ENCODE measurements at regions not wholly inside any gene's neighbourhood (a gene's known extent, or its start where the extent isn't known, plus 50 kb on each side); places are given as distances from the start of the nearest gene placed in this dataset.

DNA sequence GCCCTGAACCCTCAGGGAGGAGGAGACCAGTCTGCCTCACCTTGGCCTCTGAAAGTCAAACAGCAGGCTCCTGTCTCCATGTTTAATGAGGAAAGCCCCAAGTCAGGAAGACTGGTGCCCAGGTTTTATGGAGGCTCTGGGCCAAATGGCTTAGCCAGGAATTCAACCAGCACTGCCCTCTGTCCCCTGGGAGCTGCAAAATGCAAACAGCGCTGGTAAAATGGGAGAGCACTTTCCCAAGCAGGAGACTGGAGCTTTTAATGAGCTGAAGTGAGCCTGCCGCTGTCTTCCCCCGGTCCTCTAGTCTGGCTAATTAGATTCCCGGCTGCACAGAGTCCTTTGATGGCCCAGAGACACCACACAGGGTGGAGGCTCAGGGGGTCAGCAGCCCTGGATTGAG is 276.0 kb upstream of the TRIB2 start:
- TF ChIP-seq GATA3 (IDR thresholded peaks at IDR 0.05; ENCODE audit: low read depth, low read length) (no peak), GATA2 (IDR thresholded peaks at IDR 0.05; ENCODE audit: low read depth, low read length) (no peak)

DNA sequence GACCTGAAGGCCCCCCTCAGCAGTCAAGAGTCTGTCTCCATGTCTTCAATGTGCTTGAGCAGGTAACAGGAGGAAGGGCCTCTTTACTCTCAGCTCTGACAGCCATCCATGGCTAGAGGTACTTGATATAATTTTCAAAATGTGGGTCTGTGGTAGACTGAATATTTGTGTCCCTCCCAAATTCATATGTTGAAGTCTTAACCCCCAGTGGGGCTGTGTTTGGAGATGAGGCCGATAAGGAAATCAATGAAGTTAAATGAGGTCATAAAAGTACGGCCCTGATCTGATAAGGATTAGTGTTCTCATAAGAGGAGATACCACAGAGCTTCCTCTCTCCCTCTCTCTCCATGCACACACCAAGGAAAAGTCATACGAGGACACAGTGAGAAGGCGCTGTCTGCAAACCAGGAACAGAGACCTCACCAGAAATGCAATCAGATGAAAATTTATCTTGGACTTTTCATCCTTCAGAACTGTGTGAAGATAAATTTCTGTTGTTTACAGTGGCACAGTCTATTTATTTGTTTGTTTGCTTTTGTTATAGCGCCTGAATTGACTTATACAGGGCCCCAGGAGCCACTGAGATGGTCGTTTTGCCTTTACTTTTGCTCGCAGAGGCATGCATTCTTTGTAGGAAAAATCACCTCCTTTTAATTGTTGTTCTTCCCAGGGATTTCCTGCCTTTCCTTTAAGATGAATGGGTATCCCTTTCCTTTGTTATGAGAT is 274.8 kb upstream of the TRIB2 start:
- TF ChIP-seq GATA2 (IDR thresholded peaks at IDR 0.05; ENCODE audit: low read depth, low read length), result peak; percentile 77
- TF ChIP-seq GATA3 (IDR thresholded peaks at IDR 0.05; ENCODE audit: low read depth, low read length), result peak; percentile 76

DNA sequence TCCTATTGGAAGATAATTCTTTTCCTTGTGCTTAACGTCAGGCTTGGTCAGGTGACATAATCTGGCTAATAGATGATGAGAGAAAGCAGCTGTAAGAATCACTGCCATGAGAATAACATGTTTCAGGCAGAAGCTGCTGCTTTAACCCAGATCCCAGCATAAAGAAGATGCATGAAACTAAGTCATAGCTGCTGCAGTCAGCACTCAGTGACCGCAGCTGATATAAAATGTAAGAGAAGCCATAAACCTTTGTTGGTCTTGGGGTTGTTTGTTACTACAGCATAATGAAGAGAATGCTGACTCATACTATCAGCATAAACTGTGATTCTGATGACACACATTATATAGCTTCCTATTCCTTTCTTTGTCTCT is 274.3 kb upstream of the TRIB2 start:
- no peak for TF ChIP-seq GATA3 (IDR thresholded peaks at IDR 0.05; ENCODE audit: low read depth, low read length)
- no peak for TF ChIP-seq GATA2 (IDR thresholded peaks at IDR 0.05; ENCODE audit: low read depth, low read length)

DNA sequence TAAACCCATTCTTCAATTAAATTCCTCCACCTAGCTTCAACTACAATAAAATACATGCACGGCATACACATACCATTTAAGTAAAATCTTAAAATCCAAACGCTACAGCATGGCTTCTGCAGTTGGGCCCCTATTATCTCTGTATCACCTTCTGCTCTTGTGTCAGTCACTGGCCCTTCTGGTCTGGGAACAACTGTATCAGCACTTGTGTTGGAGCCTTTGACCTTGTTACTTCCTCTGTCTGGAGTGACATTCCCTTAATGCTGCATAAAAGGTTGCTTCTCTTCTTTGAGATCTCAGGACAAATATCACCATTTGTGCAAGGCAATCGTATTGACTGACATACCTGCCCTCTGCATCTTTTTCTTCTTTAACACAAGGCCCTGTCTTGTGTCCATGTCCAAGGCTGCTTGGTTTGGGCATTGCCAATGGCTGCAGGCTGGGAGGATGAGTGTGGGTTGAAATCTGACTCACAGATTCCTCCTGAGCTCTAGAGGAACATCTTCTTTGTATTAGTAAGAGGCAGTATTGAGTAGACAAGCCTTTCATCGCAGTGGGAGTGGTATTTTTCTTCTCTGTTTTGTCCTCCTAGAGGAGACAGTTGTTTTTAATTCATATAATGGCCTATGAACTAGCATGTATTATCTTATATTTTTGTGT is 267.8 kb upstream of the TRIB2 start:
- TF ChIP-seq GATA2 (IDR thresholded peaks at IDR 0.05; ENCODE audit: low read depth, low read length) (no peak), GATA3 (IDR thresholded peaks at IDR 0.05; ENCODE audit: low read depth, low read length) (no peak)

DNA sequence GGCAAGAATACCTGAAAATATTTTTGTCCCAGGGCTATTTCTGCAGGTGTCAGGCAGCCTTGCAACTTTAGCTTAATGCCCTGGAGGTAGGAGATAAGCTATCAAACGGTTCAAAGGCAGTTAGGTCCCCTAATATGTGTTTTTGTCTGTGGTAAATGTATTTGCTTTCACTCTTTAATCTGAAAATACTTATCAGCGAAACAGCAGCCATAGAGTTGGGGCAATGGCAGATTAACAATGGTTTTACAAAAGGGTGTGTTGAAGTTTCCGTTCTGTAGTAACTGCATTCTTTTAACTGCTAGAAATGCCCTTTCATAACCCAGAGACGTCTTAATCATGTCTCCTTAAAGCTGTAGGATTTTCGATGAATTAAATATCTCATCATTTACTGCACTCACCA is 265.0 kb upstream of the TRIB2 start:
- TF ChIP-seq GATA2 (IDR thresholded peaks at IDR 0.05; ENCODE audit: low read depth, low read length) (no peak), GATA3 (IDR thresholded peaks at IDR 0.05; ENCODE audit: low read depth, low read length) (no peak)

DNA sequence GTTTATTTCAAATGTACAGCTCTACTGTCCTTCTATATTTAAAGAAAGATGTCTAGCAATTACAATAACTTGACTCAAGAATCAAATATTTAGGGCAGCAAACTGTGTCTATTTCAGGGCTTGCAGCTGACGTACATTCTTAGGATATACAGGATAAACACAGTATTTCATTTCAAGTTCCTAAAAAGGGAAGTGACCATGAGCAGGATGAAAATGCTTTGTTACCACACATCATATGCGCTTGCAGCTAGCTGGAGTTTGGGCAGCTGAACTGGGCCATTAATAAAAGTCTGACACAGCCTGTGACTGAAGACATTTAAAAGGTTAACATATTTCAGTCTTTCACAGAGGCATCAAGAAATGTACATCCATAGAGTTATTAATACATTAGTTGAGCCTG is 264.6 kb upstream of the TRIB2 start:
- TF ChIP-seq GATA3 (IDR thresholded peaks at IDR 0.05; ENCODE audit: low read depth, low read length) (no peak), GATA2 (IDR thresholded peaks at IDR 0.05; ENCODE audit: low read depth, low read length) (no peak)

DNA sequence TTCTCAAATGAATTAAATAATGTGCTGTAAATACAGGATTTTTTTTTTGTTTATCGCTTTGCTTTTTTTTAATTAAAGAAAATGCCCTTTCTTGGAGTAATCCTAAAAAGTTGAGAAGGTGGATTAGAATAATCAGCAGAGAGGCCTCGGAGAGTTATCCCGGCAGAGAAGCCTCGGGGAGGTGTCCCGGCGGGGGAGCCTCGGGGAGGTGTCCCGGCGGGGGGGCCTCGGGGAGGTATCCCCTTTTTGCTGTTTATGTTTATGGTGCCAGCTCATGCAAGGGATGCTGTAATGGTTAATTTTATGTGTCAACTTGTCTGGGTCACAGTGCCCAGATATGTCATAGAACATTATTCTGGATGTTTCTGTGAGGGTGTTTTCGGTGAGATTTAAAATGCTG is 263.0 kb upstream of the TRIB2 start:
- no peak for TF ChIP-seq GATA2 (IDR thresholded peaks at IDR 0.05; ENCODE audit: low read depth, low read length)
- TF ChIP-seq GATA3 (IDR thresholded peaks at IDR 0.05; ENCODE audit: low read depth, low read length), result no peak

DNA sequence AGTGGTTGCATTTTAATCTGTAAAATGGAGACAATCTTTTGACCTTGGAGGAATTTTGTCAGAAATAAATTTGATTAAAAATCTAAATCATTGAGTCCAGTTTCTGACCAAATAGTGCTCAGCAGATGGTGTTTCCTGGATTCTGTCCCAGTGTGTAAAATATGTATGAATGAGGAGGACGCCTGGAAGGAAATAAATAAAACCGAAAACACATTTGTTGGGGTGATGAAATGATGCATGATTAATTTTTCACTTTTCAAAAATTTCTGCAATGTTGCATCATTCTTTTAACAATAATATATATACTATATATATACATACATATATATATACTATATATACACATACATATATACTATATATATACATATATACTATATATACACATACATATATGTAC is 261.1 kb upstream of the TRIB2 start:
- TF ChIP-seq GATA2 (IDR thresholded peaks at IDR 0.05; ENCODE audit: low read depth, low read length) (no peak), GATA3 (IDR thresholded peaks at IDR 0.05; ENCODE audit: low read depth, low read length) (no peak)

DNA sequence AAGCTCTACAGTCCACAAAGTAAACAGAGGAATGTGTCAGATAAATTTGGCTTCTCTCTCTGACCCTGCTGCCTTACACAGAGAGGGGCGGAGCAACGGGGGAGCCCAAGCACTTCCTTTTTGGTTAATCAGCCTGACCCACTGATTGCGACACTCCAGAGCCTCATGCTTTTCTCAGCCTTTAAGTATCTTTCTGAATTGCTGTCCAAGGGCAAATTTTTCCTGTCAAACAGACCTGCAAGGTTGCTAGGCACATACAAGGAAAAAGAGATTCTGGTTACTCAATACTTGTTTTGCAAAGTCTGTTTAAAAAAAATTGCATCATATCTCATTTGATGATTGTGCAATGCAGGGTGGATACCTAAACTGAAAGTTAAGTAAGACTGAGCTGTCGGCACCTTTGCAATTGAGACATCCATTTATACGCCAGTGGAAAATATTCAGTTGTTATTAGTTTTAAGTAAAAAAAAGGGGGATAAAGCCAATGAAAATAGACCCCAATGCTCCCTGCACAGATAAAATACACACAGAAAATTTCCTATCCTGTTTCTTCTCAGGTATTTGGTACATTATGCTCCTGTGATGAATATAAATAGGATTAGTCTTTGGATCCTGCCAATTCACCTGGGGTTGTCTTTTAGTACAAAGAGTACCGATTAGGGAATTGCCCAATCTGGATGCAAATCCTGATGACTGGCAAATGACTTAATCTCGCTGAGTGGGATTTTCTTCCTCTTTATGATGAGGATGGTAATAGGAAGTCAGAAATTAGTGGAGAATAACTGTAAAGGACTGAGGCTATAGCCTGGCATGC is 260.2 kb upstream of the TRIB2 start:
- TF ChIP-seq GATA2 (IDR thresholded peaks at IDR 0.05; ENCODE audit: low read depth, low read length), result no peak
- no peak for TF ChIP-seq GATA3 (IDR thresholded peaks at IDR 0.05; ENCODE audit: low read depth, low read length)

DNA sequence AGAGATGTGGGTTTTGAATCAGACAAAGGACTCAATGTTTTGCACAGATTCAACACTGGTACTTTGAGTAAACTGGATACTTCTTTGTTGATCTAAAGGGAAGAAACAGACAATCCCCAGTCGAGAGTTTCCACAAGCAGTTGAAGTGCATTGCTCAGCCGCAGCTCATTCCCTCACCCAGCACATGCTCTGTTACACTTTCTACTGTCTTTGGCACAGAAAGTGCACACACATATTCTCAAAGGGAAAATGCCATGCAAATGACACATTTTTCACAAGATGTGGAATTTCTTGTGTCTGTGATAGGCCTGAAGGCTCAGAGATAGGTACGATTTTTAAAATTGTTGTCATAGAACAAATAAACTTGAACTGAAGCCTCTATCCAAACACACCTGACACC is 258.9 kb upstream of the TRIB2 start:
- TF ChIP-seq GATA2 (IDR thresholded peaks at IDR 0.05; ENCODE audit: low read depth, low read length) (no peak), GATA3 (IDR thresholded peaks at IDR 0.05; ENCODE audit: low read depth, low read length) (no peak)

DNA sequence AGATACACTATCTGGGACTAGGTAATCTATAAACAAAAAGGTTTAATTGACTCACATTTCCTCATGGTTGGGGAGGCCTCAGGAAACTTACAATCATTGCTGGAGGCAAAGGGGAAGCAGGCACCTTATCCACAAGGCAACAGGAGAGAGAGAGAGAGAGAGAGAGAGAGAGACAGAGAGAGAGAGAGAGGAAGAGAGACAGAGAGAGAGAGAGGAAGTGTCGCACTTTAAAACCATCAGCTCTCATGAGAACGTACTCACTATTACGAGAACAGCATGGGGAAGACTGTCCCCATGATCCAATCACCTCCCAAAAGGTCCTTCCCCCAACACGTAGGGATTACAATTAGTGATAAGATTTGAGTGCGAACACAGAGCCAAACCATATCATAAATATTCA is 253.5 kb upstream of the TRIB2 start:
- TF ChIP-seq GATA3 (IDR thresholded peaks at IDR 0.05; ENCODE audit: low read depth, low read length) (no peak), GATA2 (IDR thresholded peaks at IDR 0.05; ENCODE audit: low read depth, low read length) (no peak)

DNA sequence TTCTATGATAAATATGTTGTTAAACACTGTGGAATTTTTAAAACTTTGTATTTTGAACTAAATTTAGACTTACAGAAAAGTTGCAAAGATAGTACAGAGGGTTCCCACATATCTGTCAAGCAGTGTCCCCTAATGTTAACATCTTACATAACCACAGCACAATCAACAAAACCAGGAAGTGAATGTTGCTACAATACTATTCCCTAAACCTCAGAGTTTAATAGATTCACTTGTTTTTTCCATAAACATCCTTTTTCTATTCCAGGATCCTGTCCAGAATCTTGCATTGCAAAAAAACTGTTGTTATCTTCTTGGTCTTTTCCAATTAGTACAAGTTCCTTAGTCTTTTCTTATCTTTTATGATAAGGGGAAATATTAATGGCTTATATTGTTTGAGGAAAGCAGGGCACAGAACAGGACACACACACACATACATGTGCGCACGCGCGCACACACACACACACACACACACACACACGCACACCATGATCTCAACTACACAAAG is 251.1 kb upstream of the TRIB2 start:
- TF ChIP-seq GATA3 (IDR thresholded peaks at IDR 0.05; ENCODE audit: low read depth, low read length), result no peak
- TF ChIP-seq GATA2 (IDR thresholded peaks at IDR 0.05; ENCODE audit: low read depth, low read length), result no peak

DNA sequence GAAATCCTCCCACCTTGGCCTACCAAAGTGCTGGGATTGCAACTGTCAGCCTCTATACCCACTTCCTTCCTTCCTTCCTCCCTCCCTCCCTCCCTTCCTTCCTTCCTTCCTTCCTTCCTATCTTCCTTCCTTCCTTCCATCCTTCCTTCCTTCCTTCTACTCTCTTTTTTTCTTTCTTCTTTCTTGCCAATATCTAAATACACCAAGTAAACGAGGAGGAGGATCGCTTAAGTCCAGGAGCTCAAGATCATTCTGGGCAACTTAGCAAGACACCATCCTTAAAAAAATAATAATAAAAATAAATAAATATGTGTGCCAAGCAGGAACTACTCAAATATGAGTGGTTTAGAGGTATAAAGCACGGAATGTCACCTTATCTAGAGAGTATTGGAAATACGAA is 249.4 kb upstream of the TRIB2 start:
- no peak for TF ChIP-seq GATA3 (IDR thresholded peaks at IDR 0.05; ENCODE audit: low read depth, low read length)
- no peak for TF ChIP-seq GATA2 (IDR thresholded peaks at IDR 0.05; ENCODE audit: low read depth, low read length)

DNA sequence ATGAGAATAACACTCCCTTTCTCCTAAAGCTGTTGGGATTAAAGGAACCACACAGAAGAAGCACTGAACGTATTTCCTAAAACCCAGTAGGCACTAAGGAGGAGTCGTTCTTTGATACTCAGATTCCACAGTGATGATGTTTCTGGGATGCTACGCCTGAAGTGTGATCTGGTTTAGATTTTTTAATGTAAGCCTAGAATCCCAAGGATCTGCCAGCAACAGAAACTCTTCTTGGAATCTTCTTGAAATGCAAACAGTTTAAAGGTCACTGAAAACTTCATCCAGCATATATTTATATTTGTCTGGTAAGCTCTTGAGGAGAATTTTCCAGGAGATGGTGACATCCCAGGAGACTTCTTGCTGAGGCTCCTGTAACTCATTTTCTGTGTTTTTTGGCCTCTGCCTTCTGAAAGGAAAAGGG is 247.6 kb upstream of the TRIB2 start:
- TF ChIP-seq GATA2 (IDR thresholded peaks at IDR 0.05; ENCODE audit: low read depth, low read length) (no peak), GATA3 (IDR thresholded peaks at IDR 0.05; ENCODE audit: low read depth, low read length) (no peak)

Measured in SH-SY5Y (cell line).